SK-N-SH treated with all-trans-retinoic acid at 6 μM for 48 hours (cell line): ENCODE measurements at regions not wholly inside any gene's neighbourhood (a gene's known extent, or its start where the extent isn't known, plus 50 kb on each side); places are given as distances from the start of the nearest gene placed in this dataset.

ENCODE experiments used
- ATAC-seq: fragments of 200-7000 bp; cut with Tn5 transposase; 3 replicates; pipeline ENCODE4 v1.9.1; 2020; ENCODE audit warnings: mild to moderate bottlenecking, moderate library complexity
- BACH2 ChIP-seq: fragments of 250-450 bp; sonication (Bioruptor Pico); IDR thresholded peaks from 2 replicates; pipeline ENCODE4 v1.9.0; 2021; ENCODE audit warnings: mild to moderate bottlenecking, borderline replicate concordance
- ESRRG ChIP-seq: fragments of 250-450 bp; sonication (Bioruptor Pico); IDR thresholded peaks from 2 replicates; pipeline ENCODE4 v1.6.1; 2021; ENCODE audit warnings: mild to moderate bottlenecking
- GLIS3 ChIP-seq: fragments of 250-450 bp; sonication (Bioruptor Pico); IDR thresholded peaks from 2 replicates; pipeline ENCODE4 v1.5.0; 2020; ENCODE audit warnings: mild to moderate bottlenecking, moderate library complexity
- ISL1 ChIP-seq: fragments of 250-450 bp; sonication (Bioruptor Pico); IDR thresholded peaks from 2 replicates; pipeline ENCODE4 v2.1.2; 2022; ENCODE audit warnings: mild to moderate bottlenecking, moderate library complexity
- OSR1 ChIP-seq: fragments of 250-450 bp; sonication (Bioruptor Pico); IDR thresholded peaks from 2 replicates; pipeline ENCODE4 v1.8.0; 2022; ENCODE audit warnings: moderate library complexity, mild to moderate bottlenecking, inconsistent platforms
- PPARA ChIP-seq: fragments of 250-450 bp; sonication (Bioruptor Pico); IDR thresholded peaks from 2 replicates; pipeline ENCODE4 v1.5.0; 2020; ENCODE audit warnings: mild to moderate bottlenecking, borderline replicate concordance
- RARB ChIP-seq: fragments of 250-450 bp; sonication (Bioruptor Pico); IDR thresholded peaks from 2 replicates; pipeline ENCODE4 v1.8.0; 2021; ENCODE audit warnings: mild to moderate bottlenecking, moderate library complexity
- SNAI2 ChIP-seq: fragments of 250-450 bp; sonication (Bioruptor Pico); IDR thresholded peaks from 2 replicates; pipeline ENCODE4 v1.5.0; 2020; ENCODE audit warnings: mild to moderate bottlenecking, moderate library complexity
- TOX ChIP-seq: fragments of 250-450 bp; sonication (Bioruptor Pico); IDR thresholded peaks from 2 replicates; pipeline ENCODE4 v1.8.0; 2021; ENCODE audit warnings: mild to moderate bottlenecking, moderate library complexity, borderline replicate concordance
- ZFP3 ChIP-seq: fragments of 250-450 bp; sonication (Bioruptor Pico); IDR thresholded peaks from 2 replicates; pipeline ENCODE4 v1.5.0; 2020; ENCODE audit warnings: mild to moderate bottlenecking, moderate library complexity
- ZFP30 ChIP-seq: fragments of 450-650 bp; formaldehyde crosslinking; IDR thresholded peaks from 2 replicates; pipeline ENCODE4 v1.5.0; 2022; ENCODE audit warnings: mild to moderate bottlenecking, moderate library complexity
- ZNF565 ChIP-seq: fragments of 450-650 bp; formaldehyde crosslinking; conservative IDR thresholded peaks from 2 replicates; pipeline ENCODE4 v1.5.0; 2020; ENCODE audit warnings: low read depth, mild to moderate bottlenecking, moderate library complexity
- ZNF70 ChIP-seq: fragments of 450-650 bp; formaldehyde crosslinking; IDR thresholded peaks from 2 replicates; pipeline ENCODE4 v1.5.0; 2020; ENCODE audit warnings: mild to moderate bottlenecking, moderate library complexity
- ZNF8 ChIP-seq: fragments of 450-650 bp; formaldehyde crosslinking; IDR thresholded peaks from 2 replicates; pipeline ENCODE4 v1.5.0; 2020; ENCODE audit warnings: mild to moderate bottlenecking, moderate library complexity
- TF ChIP-seq, protein P1 (sequence below): fragments of 250-450 bp; sonication (Bioruptor Pico); IDR thresholded peaks from 2 replicates; pipeline ENCODE4 v1.5.0; 2020; ENCODE audit warnings: mild to moderate bottlenecking, moderate library complexity
- TF ChIP-seq, protein P2 (sequence below): fragments of 250-450 bp; sonication (Bioruptor Pico); IDR thresholded peaks from 2 replicates; pipeline ENCODE4 v1.8.0; 2021; ENCODE audit warnings: low read depth, mild to moderate bottlenecking, moderate library complexity, borderline replicate concordance
- TF ChIP-seq, protein P3 (sequence below): fragments of 250-450 bp; sonication (Bioruptor Pico); IDR thresholded peaks from 2 replicates; pipeline ENCODE4 v1.8.0; 2020; ENCODE audit warnings: mild to moderate bottlenecking, moderate library complexity, borderline replicate concordance
- TF ChIP-seq, protein P4 (sequence below): fragments of 250-450 bp; sonication (Bioruptor Pico); IDR thresholded peaks from 2 replicates; pipeline ENCODE4 v1.5.1; 2021; ENCODE audit warnings: mild to moderate bottlenecking, moderate library complexity

DNA sequence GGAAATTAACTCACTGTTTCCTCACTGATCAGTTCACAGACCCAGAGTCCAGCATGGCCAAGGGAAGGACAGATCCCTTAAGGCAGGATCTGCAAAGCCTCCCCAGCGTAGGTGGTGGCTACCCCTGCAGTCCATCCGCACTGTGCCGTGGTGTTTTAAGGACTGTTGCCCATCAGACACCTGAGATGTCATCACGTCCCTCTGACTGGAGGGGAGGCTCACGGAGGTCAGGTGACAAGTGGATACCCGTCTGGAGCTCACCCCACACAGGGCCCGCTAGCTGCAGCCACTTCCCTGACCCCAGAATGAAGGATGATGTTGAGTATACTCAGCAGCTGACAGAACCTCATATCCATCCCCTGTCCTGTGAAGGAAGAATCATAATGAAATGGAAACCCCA, 161.8 kb upstream of the GGTLC1 start:
- TF ChIP-seq SNAI2 (no peak), TOX (CRISPR knock-in tag) (no peak), ESRRG (CRISPR knock-in tag) (no peak)
- TF ChIP-seq, protein P1, sequence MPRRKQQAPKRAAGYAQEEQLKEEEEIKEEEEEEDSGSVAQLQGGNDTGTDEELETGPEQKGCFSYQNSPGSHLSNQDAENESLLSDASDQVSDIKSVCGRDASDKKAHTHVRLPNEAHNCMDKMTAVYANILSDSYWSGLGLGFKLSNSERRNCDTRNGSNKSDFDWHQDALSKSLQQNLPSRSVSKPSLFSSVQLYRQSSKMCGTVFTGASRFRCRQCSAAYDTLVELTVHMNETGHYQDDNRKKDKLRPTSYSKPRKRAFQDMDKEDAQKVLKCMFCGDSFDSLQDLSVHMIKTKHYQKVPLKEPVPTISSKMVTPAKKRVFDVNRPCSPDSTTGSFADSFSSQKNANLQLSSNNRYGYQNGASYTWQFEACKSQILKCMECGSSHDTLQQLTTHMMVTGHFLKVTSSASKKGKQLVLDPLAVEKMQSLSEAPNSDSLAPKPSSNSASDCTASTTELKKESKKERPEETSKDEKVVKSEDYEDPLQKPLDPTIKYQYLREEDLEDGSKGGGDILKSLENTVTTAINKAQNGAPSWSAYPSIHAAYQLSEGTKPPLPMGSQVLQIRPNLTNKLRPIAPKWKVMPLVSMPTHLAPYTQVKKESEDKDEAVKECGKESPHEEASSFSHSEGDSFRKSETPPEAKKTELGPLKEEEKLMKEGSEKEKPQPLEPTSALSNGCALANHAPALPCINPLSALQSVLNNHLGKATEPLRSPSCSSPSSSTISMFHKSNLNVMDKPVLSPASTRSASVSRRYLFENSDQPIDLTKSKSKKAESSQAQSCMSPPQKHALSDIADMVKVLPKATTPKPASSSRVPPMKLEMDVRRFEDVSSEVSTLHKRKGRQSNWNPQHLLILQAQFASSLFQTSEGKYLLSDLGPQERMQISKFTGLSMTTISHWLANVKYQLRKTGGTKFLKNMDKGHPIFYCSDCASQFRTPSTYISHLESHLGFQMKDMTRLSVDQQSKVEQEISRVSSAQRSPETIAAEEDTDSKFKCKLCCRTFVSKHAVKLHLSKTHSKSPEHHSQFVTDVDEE, result no peak
- no peak for ATAC-seq

DNA sequence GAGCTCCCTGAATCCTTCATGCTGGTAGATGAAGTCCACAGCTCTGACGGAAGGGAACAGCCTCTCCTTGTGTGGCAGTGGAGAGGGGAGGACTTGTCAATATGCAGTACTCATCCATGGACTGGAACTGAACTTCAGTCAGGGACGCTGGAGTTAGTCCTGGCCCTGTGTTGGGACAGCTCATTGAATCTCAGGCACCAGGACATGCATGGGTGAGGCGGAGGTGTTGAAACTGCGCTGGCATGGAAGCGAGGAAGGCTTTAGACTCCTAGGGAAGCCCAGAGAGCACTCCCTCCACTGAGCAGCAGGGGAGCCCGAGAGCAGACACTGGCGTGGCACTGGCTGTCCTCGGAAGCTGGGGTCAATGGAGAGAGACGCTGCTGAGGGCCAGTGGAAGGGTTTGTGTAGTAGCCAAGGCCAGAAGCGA, 161.3 kb upstream of the GGTLC1 start:
- ATAC-seq, result peak; percentile 63; the same call in 2 of the 3 replicates
- TF ChIP-seq BACH2 (no peak), ZFP30 (CRISPR knock-in tag) (no peak), OSR1 (CRISPR knock-in tag) (no peak), ZNF70 (no peak), ZNF8 (CRISPR knock-in tag) (no peak), RARB (CRISPR knock-in tag) (no peak)
- TF ChIP-seq, protein P2, sequence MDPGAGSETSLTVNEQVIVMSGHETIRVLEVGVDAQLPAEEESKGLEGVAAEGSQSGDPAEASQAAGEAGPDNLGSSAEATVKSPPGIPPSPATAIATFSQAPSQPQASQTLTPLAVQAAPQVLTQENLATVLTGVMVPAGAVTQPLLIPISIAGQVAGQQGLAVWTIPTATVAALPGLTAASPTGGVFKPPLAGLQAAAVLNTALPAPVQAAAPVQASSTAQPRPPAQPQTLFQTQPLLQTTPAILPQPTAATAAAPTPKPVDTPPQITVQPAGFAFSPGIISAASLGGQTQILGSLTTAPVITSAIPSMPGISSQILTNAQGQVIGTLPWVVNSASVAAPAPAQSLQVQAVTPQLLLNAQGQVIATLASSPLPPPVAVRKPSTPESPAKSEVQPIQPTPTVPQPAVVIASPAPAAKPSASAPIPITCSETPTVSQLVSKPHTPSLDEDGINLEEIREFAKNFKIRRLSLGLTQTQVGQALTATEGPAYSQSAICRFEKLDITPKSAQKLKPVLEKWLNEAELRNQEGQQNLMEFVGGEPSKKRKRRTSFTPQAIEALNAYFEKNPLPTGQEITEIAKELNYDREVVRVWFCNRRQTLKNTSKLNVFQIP (CRISPR knock-in tag), result no peak
- TF ChIP-seq, protein P3, sequence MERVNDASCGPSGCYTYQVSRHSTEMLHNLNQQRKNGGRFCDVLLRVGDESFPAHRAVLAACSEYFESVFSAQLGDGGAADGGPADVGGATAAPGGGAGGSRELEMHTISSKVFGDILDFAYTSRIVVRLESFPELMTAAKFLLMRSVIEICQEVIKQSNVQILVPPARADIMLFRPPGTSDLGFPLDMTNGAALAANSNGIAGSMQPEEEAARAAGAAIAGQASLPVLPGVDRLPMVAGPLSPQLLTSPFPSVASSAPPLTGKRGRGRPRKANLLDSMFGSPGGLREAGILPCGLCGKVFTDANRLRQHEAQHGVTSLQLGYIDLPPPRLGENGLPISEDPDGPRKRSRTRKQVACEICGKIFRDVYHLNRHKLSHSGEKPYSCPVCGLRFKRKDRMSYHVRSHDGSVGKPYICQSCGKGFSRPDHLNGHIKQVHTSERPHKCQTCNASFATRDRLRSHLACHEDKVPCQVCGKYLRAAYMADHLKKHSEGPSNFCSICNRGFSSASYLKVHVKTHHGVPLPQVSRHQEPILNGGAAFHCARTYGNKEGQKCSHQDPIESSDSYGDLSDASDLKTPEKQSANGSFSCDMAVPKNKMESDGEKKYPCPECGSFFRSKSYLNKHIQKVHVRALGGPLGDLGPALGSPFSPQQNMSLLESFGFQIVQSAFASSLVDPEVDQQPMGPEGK, result no peak

DNA sequence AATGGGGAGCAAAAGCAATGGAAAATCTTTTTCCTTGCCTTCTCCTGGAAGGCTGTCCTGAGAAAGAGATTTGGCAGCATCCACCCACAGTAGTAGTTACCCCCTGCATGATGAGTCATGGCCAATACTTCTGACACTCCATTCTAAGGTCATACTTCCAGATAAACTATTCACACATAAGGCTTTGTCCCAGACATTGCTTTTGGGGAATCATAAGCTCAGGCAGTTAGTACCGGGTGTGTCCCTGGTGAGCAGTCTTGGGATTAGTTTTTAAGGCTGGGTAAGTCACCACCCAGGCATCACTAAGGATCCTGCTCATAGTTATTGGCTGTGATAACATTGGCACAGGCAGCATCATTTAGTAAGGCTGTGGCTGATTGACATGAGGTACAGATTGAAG, 160.6 kb upstream of the GGTLC1 start:
- TF ChIP-seq OSR1 (CRISPR knock-in tag) (no peak), PPARA (CRISPR knock-in tag) (no peak), ZFP30 (CRISPR knock-in tag) (no peak), BACH2 (no peak), ESRRG (CRISPR knock-in tag) (no peak), ZNF565 (CRISPR knock-in tag) (no peak), ISL1 (no peak), SNAI2 (no peak), GLIS3 (no peak), ZFP3 (CRISPR knock-in tag) (no peak)
- TF ChIP-seq, protein P2 (CRISPR knock-in tag), result no peak
- TF ChIP-seq, protein P4, sequence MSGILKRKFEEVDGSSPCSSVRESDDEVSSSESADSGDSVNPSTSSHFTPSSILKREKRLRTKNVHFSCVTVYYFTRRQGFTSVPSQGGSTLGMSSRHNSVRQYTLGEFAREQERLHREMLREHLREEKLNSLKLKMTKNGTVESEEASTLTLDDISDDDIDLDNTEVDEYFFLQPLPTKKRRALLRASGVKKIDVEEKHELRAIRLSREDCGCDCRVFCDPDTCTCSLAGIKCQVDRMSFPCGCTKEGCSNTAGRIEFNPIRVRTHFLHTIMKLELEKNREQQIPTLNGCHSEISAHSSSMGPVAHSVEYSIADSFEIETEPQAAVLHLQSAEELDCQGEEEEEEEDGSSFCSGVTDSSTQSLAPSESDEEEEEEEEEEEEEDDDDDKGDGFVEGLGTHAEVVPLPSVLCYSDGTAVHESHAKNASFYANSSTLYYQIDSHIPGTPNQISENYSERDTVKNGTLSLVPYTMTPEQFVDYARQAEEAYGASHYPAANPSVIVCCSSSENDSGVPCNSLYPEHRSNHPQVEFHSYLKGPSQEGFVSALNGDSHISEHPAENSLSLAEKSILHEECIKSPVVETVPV (CRISPR knock-in tag), result no peak
- TF ChIP-seq, protein P3, result no peak
- TF ChIP-seq, protein P1, result no peak
- ATAC-seq, result no peak
